Sigmoid colon (tissue), 4 donors: ENCODE measurements at regions not wholly inside any gene's neighbourhood (a gene's known extent, or its start where the extent isn't known, plus 50 kb on each side); places are given as distances from the start of the nearest gene placed in this dataset.

Experiments
- CTCF ChIP-seq, 4 experiments: fragments of 450-650 bp in 3 of 4; fragments of 200-600 bp in 1 of 4; IDR thresholded peaks; one replicate each; pipeline ENCODE4 v1.5.1; 2016 to 2019; ENCODE audit warnings: antibody characterized with exemption in 4 of 4, mild to moderate bottlenecking in 3 of 4, moderate library complexity in 2 of 4
- EP300 ChIP-seq, 4 donors: sonication (generic); formaldehyde crosslinking; IDR thresholded peaks; one replicate each; pipeline ENCODE4 v1.6.1; 2017; ENCODE audit warnings: antibody characterized with exemption in 4 of 4
- POLR2A ChIP-seq, 2 donors: fragments of 450-650 bp; IDR thresholded peaks; one replicate each; pipeline ENCODE4 v1.6.1; 2016; ENCODE audit warnings: antibody characterized with exemption in 2 of 2, mild to moderate bottlenecking in 2 of 2, moderate library complexity in 2 of 2
- POLR2AphosphoS5 ChIP-seq, 4 donors: sonication (generic); formaldehyde crosslinking; IDR thresholded peaks; one replicate each; pipeline ENCODE4 v1.6.1; 2017; ENCODE audit warnings: antibody characterized with exemption in 4 of 4

GRCh38 chr6:126268092-126268491, 71.8 kb upstream of the CENPW start:
- no peak for TF ChIP-seq POLR2A (IDR thresholded peaks at IDR 0.05)
- TF ChIP-seq CTCF (IDR thresholded peaks at IDR 0.05): no peak
- TF ChIP-seq POLR2AphosphoS5 (IDR thresholded peaks at IDR 0.05): no peak
- TF ChIP-seq EP300 (IDR thresholded peaks at IDR 0.05): no peak
